ENCODE measurements at regions not wholly inside any gene's neighbourhood (a gene's known extent, or its start where the extent isn't known, plus 50 kb on each side); places are given as distances from the start of the nearest gene placed in this dataset.

DNA sequence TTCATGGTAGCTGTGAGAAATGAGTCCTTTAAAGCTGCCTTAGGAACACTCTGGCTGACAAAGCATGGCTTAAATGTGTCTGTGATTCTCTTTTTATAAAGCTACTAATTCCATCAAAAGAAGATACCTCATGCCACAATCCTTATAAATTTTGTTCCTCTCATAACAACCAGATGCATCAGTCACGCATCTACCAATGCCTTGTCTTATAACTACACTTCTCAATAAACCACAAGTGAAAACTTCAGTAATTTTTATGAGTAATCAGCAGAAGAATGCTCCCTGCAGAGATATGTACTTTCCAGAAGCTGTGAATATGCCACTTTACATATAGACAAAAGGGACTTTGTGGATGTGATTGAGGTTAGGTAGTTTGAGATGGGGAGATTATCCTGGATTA is 147.8 kb downstream of the SUCLA2 start:
- Histone ChIP-seq H3K36me3 (ENCODE audit: insufficient read depth, low read length) (no peaks in the 10 kb centered on the region), H3K27ac (ENCODE audit: low read depth, low read length) (no peak overlapping the region), H3K9me3 (ENCODE audit: insufficient read depth, low read depth, low read length) (no peaks in the 10 kb centered on the region; the same call in 1 of the 2 replicates), H3K9ac (ENCODE audit: low read depth, low read length) (no peak overlapping the region), H3K4me3 (ENCODE audit: low read length) (no peak overlapping the region), H3K27me3 (ENCODE audit: insufficient read depth, low read length) (no peaks in the 10 kb centered on the region), H3K4me1 (ENCODE audit: insufficient read depth, low read length) (no peaks in the 10 kb centered on the region)
- 100% methylated on average over 1 of the region's 1 CpG for WGBS

- H3K4me3 ChIP-seq (ENCODE audit: low read length) = no peak overlapping the region
- H3K27me3 ChIP-seq (ENCODE audit: insufficient read depth, low read length) = no peaks in the 10 kb centered on the region
- H3K27ac ChIP-seq (ENCODE audit: low read depth, low read length) = no peak overlapping the region
- WGBS = 88% methylated on average over 3 of the region's 4 CpGs
- H3K9me3 ChIP-seq (ENCODE audit: insufficient read depth, low read depth, low read length) = no peaks in the 10 kb centered on the region; the same call in 1 of the 2 replicates
- no peaks in the 10 kb centered on the region for H3K36me3 ChIP-seq (ENCODE audit: insufficient read depth, low read length)
- no peak overlapping the region for H3K9ac ChIP-seq (ENCODE audit: low read depth, low read length)
- no peaks in the 10 kb centered on the region for H3K4me1 ChIP-seq (ENCODE audit: insufficient read depth, low read length)
Observed at GRCh38 chr13:47846886-47847285, 154.2 kb downstream of the SUCLA2 start.

GRCh38 chr13:47845981-47846380 is 155.1 kb downstream of the SUCLA2 start:
- no peaks in the 10 kb centered on the region for H3K36me3 ChIP-seq (ENCODE audit: insufficient read depth, low read length)
- no peaks in the 10 kb centered on the region; the same call in 1 of the 2 replicates for H3K9me3 ChIP-seq (ENCODE audit: insufficient read depth, low read depth, low read length)
- no peak overlapping the region for H3K9ac ChIP-seq (ENCODE audit: low read depth, low read length)
- 97% methylated on average over 1 of the region's 1 CpG for WGBS
- H3K4me3 ChIP-seq (ENCODE audit: low read length) = no peak overlapping the region
- H3K27me3 ChIP-seq (ENCODE audit: insufficient read depth, low read length) = no peaks in the 10 kb centered on the region
- H3K4me1 ChIP-seq (ENCODE audit: insufficient read depth, low read length) = no peaks in the 10 kb centered on the region
- H3K27ac ChIP-seq (ENCODE audit: low read depth, low read length) = no peak overlapping the region

DNA sequence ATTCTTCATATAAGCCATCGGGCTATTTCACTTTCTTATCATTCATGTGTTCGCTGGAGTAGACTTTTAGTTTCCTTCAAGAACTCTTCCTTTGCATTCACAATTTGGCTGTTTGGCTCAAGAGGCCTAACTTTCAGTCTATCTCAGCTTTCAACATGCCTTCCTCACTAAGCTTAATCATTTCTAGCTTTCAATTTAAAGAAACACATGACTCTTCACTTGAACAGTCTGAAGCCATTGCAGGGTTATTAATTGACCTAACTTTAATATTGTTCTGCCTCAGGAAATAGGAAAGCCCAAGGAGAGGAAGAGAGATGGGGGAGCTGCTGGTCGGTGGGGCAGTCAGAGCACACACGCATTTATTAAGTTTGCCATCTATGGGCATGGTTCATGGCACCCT is 158.1 kb downstream of the SUCLA2 start:
- no peaks in the 10 kb centered on the region for H3K27me3 ChIP-seq (ENCODE audit: insufficient read depth, low read length)
- no peaks in the 10 kb centered on the region for H3K9me3 ChIP-seq (ENCODE audit: insufficient read depth, low read depth, low read length)
- H3K4me3 ChIP-seq (ENCODE audit: low read length) = no peak overlapping the region
- no peak overlapping the region for H3K27ac ChIP-seq (ENCODE audit: low read depth, low read length)
- H3K4me1 ChIP-seq (ENCODE audit: insufficient read depth, low read length) = peaks cover 5% of the 10 kb centered on the region
- H3K9ac ChIP-seq (ENCODE audit: low read depth, low read length) = no peak overlapping the region
- no peaks in the 10 kb centered on the region for H3K36me3 ChIP-seq (ENCODE audit: insufficient read depth, low read length)
- WGBS = 98% methylated on average over 4 of the region's 4 CpGs

DNA sequence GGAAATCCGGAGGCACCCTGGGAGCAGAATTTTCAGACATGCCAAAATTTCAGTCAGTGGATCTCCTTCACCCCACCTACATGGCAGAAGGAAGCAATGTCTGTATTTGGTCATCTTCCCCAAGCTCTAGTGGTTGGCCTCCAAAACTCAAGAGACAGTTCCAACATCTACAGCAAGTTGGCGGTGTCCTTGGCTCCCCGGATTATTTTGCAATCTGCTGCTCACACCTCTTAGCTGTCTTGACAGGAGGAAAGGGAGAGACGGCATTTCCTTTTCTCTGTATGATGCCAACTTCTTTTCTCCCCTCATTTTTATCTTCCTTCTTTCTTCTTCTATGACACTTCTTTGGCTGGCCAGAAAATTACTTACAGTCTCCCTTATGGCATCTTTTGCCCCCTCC is 159.9 kb downstream of the SUCLA2 start:
- no peak overlapping the region for H3K27ac ChIP-seq (ENCODE audit: low read depth, low read length)
- H3K27me3 ChIP-seq (ENCODE audit: insufficient read depth, low read length) = no peaks in the 10 kb centered on the region
- peaks cover 18% of the 10 kb centered on the region for H3K4me1 ChIP-seq (ENCODE audit: insufficient read depth, low read length)
- H3K9me3 ChIP-seq (ENCODE audit: insufficient read depth, low read depth, low read length) = no peaks in the 10 kb centered on the region
- WGBS = 93% methylated on average over 4 of the region's 4 CpGs
- no peak overlapping the region for H3K9ac ChIP-seq (ENCODE audit: low read depth, low read length)
- H3K36me3 ChIP-seq (ENCODE audit: insufficient read depth, low read length) = no peaks in the 10 kb centered on the region
- no peak overlapping the region for H3K4me3 ChIP-seq (ENCODE audit: low read length)

- WGBS = 93% methylated on average over 4 of the region's 4 CpGs
- no peaks in the 10 kb centered on the region for H3K9me3 ChIP-seq (ENCODE audit: insufficient read depth, low read depth, low read length)
- peak overlapping the region; percentile 24; the same call in 1 of the 2 replicates for H3K9ac ChIP-seq (ENCODE audit: low read depth, low read length)
- H3K27ac ChIP-seq (ENCODE audit: low read depth, low read length) = peak overlapping the region; percentile 65; the same call in 1 of the 2 replicates
- peaks cover 20% of the 10 kb centered on the region for H3K4me1 ChIP-seq (ENCODE audit: insufficient read depth, low read length)
- no peaks in the 10 kb centered on the region for H3K27me3 ChIP-seq (ENCODE audit: insufficient read depth, low read length)
- H3K36me3 ChIP-seq (ENCODE audit: insufficient read depth, low read length) = no peaks in the 10 kb centered on the region
- no peak overlapping the region for H3K4me3 ChIP-seq (ENCODE audit: low read length)
Observed at GRCh38 chr13:47837906-47838305, 163.2 kb downstream of the SUCLA2 start.

- no peaks in the 10 kb centered on the region for H3K27me3 ChIP-seq (ENCODE audit: insufficient read depth, low read length)
- no peak overlapping the region for H3K9ac ChIP-seq (ENCODE audit: low read depth, low read length)
- H3K36me3 ChIP-seq (ENCODE audit: insufficient read depth, low read length) = no peaks in the 10 kb centered on the region
- H3K4me3 ChIP-seq (ENCODE audit: low read length) = no peak overlapping the region
- 80% methylated on average over 4 of the region's 5 CpGs for WGBS
- no peaks in the 10 kb centered on the region for H3K9me3 ChIP-seq (ENCODE audit: insufficient read depth, low read depth, low read length)
- H3K4me1 ChIP-seq (ENCODE audit: insufficient read depth, low read length) = peaks cover 20% of the 10 kb centered on the region
- peak overlapping the region; percentile 65; the same call in 1 of the 2 replicates for H3K27ac ChIP-seq (ENCODE audit: low read depth, low read length)
Observed at GRCh38 chr13:47837104-47837880, 163.8 kb downstream of the SUCLA2 start.

DNA sequence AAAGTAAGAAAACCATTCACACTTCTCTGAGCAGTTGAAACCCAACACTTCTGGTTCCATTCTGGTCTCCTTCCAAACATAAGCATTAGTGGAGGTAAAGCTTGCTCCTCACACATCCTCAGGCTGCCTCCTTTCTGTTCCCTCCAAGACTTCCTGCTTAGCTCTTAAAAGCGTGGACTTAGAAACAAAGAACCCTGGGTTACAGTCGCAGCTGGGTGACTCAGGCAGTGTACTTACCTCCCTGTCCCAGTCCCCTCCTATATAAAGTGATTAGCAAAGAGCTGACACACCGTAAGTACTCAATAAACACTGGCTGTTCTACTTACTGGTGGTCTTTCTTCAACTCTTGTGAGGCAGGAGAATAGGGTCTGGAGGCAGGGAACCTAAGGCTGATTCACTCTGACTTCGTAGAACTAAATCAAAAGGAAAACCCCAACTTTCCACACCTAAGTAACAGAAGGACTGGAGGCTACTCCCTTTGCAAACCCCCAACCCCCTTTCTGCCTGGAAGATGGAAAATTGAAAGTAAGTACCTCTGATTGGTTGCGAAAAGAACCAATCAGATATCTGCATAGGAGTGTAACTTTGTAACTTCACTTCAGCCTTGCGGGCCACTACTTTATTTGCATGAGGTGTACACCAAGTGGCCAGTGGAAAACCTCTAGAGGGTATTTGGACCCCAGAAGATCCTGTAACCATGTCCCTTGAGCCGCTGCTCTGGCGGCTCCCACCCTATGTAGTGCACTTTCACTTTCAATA is 165.4 kb downstream of the SUCLA2 start:
- Histone ChIP-seq H3K27ac (ENCODE audit: low read depth, low read length) (no peak overlapping the region), H3K4me3 (ENCODE audit: low read length) (no peak overlapping the region), H3K27me3 (ENCODE audit: insufficient read depth, low read length) (no peaks in the 10 kb centered on the region), H3K4me1 (ENCODE audit: insufficient read depth, low read length) (peaks cover 20% of the 10 kb centered on the region), H3K36me3 (ENCODE audit: insufficient read depth, low read length) (no peaks in the 10 kb centered on the region), H3K9ac (ENCODE audit: low read depth, low read length) (no peak overlapping the region), H3K9me3 (ENCODE audit: insufficient read depth, low read depth, low read length) (no peaks in the 10 kb centered on the region)
- WGBS = 90% methylated on average over 8 of the region's 8 CpGs

- no peak overlapping the region for H3K9ac ChIP-seq (ENCODE audit: low read depth, low read length)
- H3K27ac ChIP-seq (ENCODE audit: low read depth, low read length) = no peak overlapping the region
- no peaks in the 10 kb centered on the region for H3K27me3 ChIP-seq (ENCODE audit: insufficient read depth, low read length)
- H3K9me3 ChIP-seq (ENCODE audit: insufficient read depth, low read depth, low read length) = no peaks in the 10 kb centered on the region
- WGBS = 82% methylated on average over 1 of the region's 1 CpG
- peaks cover 11% of the 10 kb centered on the region; the same call in 1 of the 2 replicates for H3K4me1 ChIP-seq (ENCODE audit: insufficient read depth, low read length)
- no peak overlapping the region for H3K4me3 ChIP-seq (ENCODE audit: low read length)
- no peaks in the 10 kb centered on the region for H3K36me3 ChIP-seq (ENCODE audit: insufficient read depth, low read length)
Observed at GRCh38 chr13:47832458-47832972, 168.6 kb downstream of the SUCLA2 start.

GRCh38 chr13:47831265-47831664 is 169.8 kb downstream of the SUCLA2 start:
- no peaks in the 10 kb centered on the region for H3K27me3 ChIP-seq (ENCODE audit: insufficient read depth, low read length)
- no peaks in the 10 kb centered on the region for H3K36me3 ChIP-seq (ENCODE audit: insufficient read depth, low read length)
- H3K9me3 ChIP-seq (ENCODE audit: insufficient read depth, low read depth, low read length) = no peaks in the 10 kb centered on the region
- no peak overlapping the region for H3K27ac ChIP-seq (ENCODE audit: low read depth, low read length)
- no peak overlapping the region for H3K4me3 ChIP-seq (ENCODE audit: low read length)
- no peak overlapping the region for H3K9ac ChIP-seq (ENCODE audit: low read depth, low read length)
- WGBS = 100% methylated on average over 1 of the region's 1 CpG
- H3K4me1 ChIP-seq (ENCODE audit: insufficient read depth, low read length) = peaks cover 2% of the 10 kb centered on the region; the same call in 1 of the 2 replicates

DNA sequence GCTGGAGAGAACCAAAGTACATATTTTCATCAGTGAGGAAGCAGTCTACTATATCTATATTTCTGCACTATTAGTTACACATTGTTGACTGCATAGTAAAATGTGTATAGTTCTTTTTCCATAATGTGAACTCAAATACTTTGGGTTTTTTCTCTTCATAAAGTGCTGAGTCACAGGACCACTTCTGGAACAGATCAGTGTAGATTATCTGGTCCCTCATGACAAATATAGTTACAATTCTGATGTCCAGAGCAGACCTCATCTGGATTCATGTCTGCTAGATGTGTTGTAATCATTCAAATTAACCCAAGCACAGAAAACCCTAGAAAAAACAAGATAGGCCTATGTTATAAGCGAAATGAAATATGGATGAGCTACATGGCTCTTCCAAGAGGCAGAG is 171.4 kb downstream of the SUCLA2 start:
- Histone ChIP-seq H3K9me3 (ENCODE audit: insufficient read depth, low read depth, low read length) (no peaks in the 10 kb centered on the region), H3K36me3 (ENCODE audit: insufficient read depth, low read length) (no peaks in the 10 kb centered on the region), H3K4me3 (ENCODE audit: low read length) (no peak overlapping the region), H3K9ac (ENCODE audit: low read depth, low read length) (no peak overlapping the region), H3K4me1 (ENCODE audit: insufficient read depth, low read length) (no peaks in the 10 kb centered on the region), H3K27ac (ENCODE audit: low read depth, low read length) (no peak overlapping the region), H3K27me3 (ENCODE audit: insufficient read depth, low read length) (no peaks in the 10 kb centered on the region)
- WGBS = 95% methylated on average over 1 of the region's 1 CpG
